GM19455 (cell line): ENCODE measurements at regions not wholly inside any gene's neighbourhood (a gene's known extent, or its start where the extent isn't known, plus 50 kb on each side); places are given as distances from the start of the nearest gene placed in this dataset.

ENCODE experiments used
- ATAC-seq: cut with Tn5 transposase; IDR thresholded peaks from one replicate; pipeline ENCODE4 v1.9.1; 2021; ENCODE audit not compliant: unreplicated experiment

DNA sequence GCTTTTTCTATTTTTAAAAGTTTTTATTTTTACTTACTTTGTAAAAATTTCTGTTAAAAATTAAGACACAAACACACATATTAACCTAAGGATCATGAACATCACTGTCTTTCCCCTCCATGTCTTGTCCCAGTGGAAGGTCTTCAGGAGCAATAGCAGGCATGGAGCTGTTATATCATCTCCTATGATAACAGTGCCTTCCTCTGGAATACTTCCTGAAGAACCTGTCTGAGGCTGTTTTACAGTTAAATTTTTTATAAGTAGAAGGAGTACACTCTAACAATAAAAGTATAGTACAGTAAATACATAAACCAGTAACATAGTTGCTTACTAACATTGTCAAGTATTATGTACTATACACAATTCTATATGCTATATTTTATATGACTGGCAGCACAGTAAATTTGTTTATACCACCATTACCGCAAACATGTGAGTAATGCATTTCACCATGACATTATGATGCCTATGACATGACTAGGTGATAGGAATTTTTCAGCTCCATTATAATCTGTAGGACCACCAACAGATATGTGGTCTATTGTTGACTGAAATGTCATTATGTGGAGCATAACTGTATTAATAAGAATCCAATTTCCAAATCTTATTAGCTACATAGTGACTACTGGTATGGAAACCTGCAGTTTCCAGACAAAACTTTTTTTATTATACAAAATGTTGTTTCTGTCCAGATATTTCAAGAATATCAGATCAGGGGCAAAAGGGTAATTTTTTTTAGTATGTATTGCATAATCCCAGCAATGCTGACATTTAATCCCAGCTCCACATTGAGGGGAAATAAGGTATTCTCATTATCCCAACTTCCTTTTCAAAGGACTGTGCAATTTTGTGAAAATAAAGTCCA is 337.2 kb upstream of the SLC39A10 start:
- no peak for ATAC-seq

DNA sequence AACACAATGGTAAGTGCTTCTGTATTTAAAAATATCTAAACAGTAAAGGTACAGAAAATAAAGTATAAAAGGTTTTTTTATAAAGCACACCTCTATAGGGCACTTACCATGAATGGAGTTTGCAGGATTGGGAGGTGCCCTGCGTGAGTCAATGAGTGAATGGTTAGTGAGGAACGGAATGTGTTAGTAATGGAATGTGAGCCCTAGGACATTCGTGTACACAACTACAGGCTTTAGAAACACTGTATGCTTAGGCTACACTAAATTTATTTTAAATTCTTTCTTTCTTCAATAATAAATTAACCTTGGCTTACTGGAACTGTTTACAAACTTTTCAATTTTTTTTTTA is 337.9 kb upstream of the SLC39A10 start:
- ATAC-seq: no peak

DNA sequence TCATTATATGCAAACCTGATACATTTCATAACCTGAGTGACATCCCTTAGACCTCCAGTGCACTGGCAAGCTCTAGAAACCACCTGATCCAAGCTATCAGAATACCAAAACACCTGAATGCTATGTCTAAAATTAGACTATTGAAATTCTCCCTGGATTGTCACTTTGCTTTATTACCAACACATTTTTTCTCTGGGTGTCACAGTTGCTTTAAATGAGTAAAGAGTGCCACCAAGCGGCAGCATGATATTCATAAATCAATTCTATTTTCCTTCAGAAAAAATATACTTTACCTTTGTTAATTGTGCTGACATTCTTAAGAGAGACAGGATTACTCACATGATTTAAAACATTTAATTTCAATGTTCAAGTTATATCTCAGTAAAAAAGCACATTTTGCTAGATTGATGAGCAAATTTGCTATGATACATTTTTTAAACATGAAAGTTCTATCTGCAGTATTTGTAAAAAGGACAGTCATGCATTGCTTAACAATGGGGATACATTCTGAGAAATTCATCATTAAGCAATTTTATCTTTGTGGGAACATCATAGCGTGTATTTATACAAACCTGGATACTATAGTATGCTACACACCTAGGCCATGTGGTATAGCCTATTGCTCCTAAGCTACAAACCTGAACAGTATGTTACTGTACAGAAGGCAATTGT is 338.4 kb upstream of the SLC39A10 start:
- ATAC-seq: no peak

DNA sequence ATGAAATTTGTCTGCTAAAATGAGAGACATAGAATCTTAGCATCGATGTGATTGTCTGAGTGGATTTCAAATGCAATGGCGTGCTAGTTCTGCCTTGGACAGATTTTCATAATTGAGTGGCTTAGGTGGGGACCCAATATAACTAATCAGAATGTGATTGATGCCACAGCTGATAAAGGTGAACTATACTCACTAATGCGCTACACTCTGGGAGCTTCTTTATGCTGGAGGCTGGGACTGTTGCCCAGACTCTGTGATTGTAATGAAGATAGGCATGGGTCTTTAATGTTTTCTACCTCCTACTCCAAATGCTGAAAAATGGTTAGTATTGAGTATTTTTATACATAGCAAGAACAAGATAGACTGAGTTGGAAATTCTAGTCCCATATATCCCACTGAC is 339.5 kb upstream of the SLC39A10 start:
- ATAC-seq: no peak

DNA sequence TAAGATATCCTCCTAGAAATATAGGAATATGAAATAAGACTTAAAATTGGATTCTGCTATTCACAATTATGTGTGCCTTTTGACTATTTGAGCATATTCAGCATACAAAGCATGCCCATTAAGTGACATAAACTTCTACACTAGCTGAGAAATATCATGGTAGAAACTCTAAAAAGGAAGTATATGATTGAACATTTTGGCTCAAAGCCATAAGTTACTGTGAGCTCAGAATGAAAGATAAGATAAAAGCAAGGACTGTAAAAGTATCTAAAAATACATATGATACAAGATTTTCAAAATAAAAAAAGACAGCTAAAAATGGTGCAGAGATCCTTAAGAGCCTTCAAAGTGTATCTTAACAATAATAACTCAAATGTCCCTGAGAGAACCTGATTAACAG is 340.5 kb upstream of the SLC39A10 start:
- ATAC-seq: no peak

DNA sequence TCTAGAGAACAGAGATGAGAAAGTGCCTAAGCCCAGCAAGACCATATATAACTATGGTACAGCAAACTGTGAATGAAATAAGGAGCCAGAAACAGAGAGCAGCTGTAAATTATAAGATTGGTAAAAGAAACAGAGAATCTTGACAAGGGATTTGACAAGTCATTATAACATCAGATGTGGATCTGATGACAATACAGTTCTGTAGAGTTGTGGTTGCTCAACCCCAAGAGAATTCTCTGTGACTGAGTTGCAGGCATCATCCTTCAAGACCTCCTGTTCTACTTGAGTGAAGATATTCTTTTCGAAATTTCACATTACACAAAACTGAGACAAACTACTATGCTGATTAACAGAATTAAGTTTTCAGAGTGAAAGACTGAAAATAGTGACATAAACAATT is 343.1 kb upstream of the SLC39A10 start:
- ATAC-seq: no peak

DNA sequence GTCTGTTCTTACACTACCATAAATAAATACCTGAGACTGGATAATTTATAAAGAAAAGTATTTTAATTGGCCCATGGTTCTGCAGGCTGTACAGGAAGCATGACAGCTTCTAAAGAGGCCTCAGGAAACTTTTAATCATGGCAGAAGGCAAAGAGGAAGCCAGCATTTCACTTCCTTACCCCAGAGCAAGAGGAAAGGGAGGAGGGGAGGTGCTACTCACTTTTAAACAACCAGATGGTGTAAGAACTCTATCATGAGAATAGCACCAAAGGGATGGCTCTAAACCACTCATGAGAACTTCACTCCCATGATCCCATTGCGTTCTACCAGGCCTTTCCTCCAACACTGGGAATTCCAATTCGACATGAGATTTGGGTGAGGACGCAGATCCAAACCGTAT is 344.4 kb upstream of the SLC39A10 start:
- no peak for ATAC-seq

DNA sequence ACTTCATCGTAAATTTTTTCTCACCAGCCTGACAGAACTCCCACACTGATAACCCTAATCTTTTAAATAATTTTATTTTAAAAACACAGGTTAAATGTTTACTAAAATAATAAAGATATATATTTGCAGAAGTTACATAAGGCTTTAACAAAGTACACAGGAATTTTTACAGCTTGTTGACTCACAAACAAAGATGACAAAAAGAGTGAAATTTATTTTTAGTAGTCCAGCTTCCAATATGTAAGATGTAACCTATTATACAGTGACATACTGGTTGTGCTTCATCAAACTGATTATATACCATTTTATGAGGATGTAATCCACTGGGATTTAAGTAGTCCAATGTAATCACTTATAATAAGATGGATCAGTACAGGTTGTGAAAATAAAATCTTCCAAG is 348.9 kb upstream of the SLC39A10 start:
- ATAC-seq: no peak

DNA sequence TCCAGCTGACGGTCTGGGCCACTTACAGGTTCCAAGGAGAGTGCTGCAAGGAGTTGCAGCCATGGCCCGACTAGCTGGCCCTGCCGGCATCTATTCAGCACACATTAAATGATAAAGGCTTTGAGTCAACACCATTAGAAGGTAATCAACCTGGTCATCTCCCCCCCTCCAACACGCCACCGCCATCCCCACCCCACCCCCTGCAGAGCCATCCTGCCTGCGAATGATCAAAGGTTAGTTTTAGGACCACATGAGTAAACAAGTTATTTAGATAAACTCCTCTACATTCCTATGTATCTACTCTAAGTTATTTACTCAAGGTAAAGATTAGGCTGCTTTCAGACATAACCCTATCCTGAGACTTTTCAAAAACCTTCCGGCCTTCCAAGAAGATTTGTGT is 349.3 kb upstream of the SLC39A10 start:
- no peak for ATAC-seq

DNA sequence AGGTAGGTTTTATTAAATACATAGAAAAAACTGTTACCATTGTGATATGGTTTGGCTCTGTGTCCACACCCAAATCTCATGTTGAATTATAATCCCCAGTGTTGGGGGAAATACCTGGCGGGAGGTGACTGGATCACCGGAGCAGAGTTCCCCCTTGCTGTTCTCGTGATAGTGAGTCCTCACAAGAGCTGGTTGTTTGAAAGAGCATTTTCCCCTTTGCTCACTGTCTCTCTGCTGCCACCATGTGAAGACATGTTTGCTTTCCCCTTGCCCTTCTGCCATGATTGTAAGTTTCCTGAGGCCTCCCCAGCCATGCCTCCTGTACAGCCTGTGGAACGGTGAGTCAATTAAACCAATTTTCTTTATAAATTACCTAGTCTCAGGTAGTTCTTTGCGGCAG is 352.7 kb upstream of the SLC39A10 start:
- ATAC-seq: no peak

DNA sequence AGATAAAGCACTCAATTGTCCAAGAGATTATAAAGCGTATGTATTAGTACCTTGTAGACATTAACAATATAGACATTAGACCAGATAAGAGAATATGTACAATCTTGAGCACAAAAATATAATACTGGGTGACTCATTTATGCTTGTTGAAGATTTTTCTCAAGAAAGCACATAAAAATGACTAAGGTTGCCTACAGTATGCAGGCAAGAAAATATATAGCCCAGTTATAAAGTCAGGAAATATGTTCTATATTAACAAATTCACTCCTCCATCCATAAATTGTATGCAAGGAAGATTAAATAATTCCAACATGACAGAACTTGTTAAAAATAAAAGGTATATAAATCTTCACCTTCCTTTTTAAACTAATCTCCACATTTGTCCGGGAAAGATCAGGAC is 356.4 kb upstream of the SLC39A10 start:
- no peak for ATAC-seq

DNA sequence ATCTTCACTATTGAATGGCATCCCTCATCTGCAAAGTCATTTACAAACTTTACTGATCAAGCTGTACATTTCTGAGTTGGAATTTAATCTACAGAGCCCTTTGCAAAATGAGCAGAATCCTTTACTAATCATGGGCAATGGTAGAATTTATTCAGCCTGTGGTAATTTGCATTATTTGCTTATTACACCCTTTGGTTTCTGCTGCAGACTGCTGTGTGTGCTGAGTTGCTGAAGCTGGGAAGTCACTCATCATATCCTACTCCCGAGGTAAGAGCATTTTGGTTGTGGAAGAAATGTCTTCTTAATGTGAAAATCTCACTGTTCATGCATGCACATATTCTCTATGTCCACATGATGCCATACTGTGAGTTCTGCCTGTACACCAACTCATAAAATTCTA is 357.4 kb upstream of the SLC39A10 start:
- no peak for ATAC-seq

DNA sequence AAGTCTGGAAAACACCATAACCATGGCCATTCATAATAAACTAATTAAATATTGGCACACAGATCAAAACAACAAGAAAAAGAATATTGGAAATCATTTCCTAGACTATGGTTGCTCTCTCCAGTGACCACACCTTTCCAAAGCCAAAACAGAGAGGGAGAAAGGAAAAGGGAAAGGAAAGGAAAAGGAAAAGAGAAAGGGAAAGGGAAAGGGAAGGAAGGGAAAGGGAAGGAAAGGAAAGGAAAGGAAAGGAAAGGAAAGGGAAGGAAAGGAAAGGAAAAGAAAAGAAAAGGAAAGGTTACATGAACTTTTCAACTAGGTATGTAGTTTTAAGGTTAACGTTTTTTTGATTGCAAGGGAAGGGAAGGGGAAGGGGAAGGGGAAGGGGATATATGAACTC is 360.5 kb upstream of the SLC39A10 start:
- no peak for ATAC-seq

DNA sequence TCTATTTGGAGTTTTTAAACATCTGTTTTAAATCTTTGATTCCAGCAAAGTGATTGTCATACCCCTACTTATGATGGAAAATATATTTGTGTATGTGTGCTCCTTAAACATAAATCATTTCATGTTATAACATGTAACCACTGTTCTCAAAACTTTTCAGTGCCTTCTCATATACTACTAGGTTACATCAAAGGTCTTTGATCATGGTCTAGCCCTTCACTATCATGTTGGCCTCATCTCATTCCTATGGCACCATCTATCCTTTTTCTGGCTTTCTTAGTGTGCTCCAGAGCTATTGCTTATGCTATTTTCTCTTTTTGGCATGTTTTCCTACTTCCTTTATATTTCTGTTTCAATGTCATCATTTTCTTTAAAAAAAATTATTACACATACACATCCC is 367.9 kb upstream of the SLC39A10 start:
- no peak for ATAC-seq

DNA sequence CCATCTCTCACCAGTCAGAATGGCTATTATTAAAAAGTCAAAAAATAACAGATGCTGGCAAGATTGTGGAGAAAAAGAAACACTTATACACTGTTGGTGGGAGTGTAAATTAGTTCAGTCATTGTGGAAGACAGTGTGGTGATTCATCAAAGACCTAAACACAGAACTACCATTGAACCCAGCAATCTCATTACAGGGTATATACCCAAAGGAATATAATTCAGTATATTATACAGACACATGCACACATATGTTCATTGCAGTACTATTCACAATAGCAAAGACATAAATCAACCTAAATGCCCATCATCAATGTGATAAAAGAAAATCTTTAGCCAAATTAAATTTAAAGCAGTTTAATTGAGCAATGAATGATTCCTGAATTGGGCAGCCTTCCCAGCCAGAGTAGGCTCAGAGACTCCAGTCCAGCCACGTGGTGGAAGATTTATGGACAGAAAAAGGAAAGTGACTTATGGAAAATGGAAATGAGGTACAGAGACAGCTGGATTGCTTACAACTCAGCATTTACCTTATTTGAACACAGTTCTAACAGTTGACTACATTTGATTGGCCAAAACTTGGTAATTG is 377.1 kb upstream of the SLC39A10 start:
- no peak for ATAC-seq

DNA sequence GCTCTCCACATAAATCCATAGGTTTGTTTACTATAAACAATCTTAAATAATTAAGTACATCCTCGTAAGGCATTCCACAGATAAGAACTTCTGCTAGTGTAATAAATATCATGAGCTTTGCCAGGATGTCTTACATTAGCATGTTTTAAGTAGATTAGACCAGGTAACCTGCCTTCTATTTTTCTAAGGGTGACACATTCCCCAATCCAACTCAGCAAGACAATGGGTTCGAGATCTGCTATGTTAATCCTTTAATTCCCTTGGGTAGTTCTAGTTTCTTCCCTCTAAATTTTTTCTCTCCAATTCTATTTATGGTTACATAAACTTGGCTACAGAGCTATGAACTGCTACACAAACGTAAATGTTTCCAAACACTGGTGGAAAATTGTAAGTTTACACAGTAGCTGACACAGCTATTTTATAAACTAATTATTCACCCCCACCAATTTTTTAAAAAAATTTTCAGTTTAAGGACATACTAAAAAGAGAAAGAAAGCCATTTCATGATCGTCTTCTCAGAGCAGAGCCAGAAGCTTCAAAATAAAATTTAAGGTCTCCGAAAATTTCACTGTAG is 386.5 kb upstream of the SLC39A10 start:
- no peak for ATAC-seq

DNA sequence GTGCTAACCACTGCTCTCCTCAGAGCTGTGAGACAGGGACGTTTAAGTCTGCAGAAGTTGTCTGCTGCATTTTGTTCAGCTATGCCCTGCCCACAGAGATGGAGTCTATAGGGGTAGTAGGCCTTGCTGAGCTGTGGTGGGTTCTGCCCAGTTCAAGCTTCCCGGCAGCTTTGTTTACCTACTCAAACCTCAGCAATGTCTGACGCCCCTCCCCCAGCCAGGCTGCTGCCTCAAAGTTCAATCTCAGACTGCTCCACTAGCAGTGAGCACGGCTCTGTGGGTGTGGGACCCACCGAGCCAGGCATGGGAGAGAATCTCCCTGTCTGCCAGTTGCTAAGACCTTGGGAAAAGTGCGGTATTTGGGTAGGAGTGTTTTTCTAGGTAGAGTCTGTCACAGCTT is 387.8 kb upstream of the SLC39A10 start:
- ATAC-seq: no peak

DNA sequence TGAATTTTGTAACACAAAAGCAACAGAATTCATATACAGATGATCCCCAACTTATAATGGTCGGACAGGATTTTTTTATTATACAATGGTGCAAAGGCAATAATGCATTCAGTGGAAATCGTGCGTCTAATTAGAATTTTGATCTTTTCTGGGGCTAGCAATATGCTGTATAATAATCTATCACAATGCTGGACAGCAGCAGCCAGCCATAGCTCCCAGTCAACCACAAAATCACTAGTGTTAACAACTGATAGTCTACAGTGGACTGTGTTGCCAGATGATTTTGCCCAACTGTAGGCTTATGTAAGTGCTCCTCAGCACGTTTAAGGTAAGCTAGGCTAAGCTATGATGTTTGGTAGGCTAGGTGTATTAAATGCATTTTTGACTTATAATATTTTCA is 399.0 kb upstream of the SLC39A10 start:
- no peak for ATAC-seq

DNA sequence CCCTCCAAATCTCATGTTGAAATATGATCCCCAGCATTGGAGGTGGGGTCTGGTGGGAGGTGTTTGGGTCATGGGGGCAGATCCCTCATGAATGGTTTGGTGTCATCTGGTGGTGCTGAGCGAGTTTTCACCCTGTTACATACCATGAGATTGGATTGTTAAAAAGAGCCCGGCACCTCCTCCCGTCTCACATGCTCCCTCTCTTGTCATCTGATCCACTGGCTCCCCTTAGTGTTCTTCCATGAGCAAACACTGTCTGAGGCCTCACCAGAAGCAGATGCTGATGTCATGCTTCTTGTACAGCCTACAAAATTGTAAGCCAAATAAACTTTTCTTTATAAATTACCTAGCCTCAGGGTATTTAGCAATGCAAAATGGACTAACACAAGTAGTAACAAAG is 405.0 kb upstream of the SLC39A10 start:
- no peak for ATAC-seq

DNA sequence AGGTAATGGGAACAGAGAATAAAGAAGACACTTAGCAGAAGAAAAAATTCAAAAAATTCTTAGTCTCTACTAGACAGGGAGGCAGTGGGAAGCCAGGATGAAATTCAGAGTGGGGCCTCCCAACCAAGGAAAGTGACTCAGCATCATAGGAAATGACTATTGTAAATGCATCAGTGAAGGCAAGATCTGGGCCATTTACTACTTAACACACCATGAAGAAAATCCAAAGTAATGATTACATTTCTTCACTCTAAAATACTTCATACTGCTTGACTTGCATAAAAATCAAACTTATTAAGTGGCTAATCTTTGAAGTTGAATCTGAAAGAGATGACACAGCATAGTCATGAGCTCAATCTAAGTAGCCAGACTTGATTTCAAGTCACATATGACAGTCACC is 405.8 kb upstream of the SLC39A10 start:
- ATAC-seq: no peak

DNA sequence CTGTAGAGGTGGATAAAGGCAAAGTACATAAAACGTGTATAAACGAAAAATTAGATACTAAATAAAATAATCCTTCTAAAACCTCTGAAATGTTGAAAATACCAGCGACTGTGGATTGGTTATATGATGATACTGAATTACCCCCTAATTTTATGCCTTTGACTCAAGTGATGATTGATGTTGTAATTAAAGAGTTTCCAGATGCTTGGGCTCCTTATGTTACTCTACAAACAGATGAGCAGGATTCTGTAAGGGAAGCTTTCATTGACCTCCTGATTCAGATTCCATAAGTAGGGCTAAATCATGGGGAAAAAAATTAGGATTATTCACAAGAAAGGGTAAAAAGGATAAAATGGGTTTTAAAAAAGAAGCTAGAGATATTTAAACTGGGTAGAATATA is 418.2 kb upstream of the SLC39A10 start:
- no peak for ATAC-seq

DNA sequence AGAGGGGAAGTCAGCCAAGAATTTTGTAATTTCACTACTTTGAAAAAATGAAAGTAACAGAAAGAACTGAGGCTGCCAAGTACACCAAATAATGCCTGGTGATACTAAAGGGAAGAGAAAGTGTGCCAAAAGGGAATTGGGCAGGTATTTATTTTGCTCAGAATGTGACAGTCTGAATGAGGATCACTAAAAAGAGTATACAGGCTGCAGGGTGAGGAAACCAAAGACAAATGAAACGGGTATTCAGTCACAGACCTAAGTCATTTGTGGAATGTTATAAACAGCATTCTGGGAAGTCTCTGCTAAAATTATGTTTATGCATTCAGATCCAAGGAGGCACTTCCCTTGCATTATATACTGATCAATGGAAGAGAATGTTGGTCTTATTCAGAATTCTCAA is 418.6 kb upstream of the SLC39A10 start:
- ATAC-seq: no peak
